OCI-LY1 (cell line): ENCODE measurements at regions not wholly inside any gene's neighbourhood (a gene's known extent, or its start where the extent isn't known, plus 50 kb on each side); places are given as distances from the start of the nearest gene placed in this dataset.

Experiments used
- H2AFZ ChIP-seq: fragments of 200-600 bp; sonication (generic), shearing (Covaris generic); 2 replicates; pipeline ENCODE4 v1.6.0; 2014; ENCODE audit warnings: antibody characterized with exemption, mild to moderate bottlenecking, low read length
- H3F3A ChIP-seq: fragments of 200-600 bp; sonication (generic), shearing (Covaris generic); 2 replicates; pipeline ENCODE4 v1.6.0; 2014; ENCODE audit warnings: mild to moderate bottlenecking, antibody characterized with exemption, low read length, moderate library complexity; ENCODE audit not compliant: insufficient read depth
- H3K27ac ChIP-seq: fragments of 200-600 bp; sonication (generic); 2 replicates; pipeline ENCODE4 v1.5.1; 2014; ENCODE audit warnings: low read length, mixed run types, mild to moderate bottlenecking, low read depth; ENCODE audit not compliant: poor library complexity, severe bottlenecking
- H3K27me3 ChIP-seq: fragments of 200-600 bp; sonication (generic); 2 replicates; pipeline ENCODE4 v1.6.0; 2014; ENCODE audit warnings: antibody characterized with exemption, mild to moderate bottlenecking, low read length, moderate library complexity; ENCODE audit not compliant: insufficient read depth
- H3K36me3 ChIP-seq: fragments of 200-600 bp; sonication (generic); 2 replicates; pipeline ENCODE4 v1.6.1; 2014; ENCODE audit warnings: mild to moderate bottlenecking, antibody characterized with exemption, low read length, moderate library complexity, mixed read lengths; ENCODE audit not compliant: insufficient read depth
- H3K4me1 ChIP-seq: fragments of 200-600 bp; sonication (generic); 2 replicates; pipeline ENCODE4 v1.5.1; 2014; ENCODE audit warnings: mild to moderate bottlenecking, low read length, moderate library complexity; ENCODE audit not compliant: insufficient read depth, severe bottlenecking
- H3K4me2 ChIP-seq: fragments of 200-600 bp; sonication (generic), shearing (Covaris generic); 2 replicates; pipeline ENCODE4 v1.6.1; 2014; ENCODE audit warnings: low read length
- H3K4me3 ChIP-seq: fragments of 200-600 bp; sonication (generic); 2 replicates; pipeline ENCODE4 v1.5.1; 2014; ENCODE audit warnings: low read length, low read depth, mild to moderate bottlenecking, mixed read lengths; ENCODE audit not compliant: poor library complexity, severe bottlenecking
- H3K79me2 ChIP-seq: fragments of 200-600 bp; shearing (Covaris generic); 2 replicates; pipeline ENCODE4 v1.6.1; 2016; ENCODE audit warnings: mixed run types, low read length, mixed read lengths; ENCODE audit not compliant: insufficient read depth
- H3K9ac ChIP-seq: fragments of 200-600 bp; sonication (generic), shearing (Covaris generic); 2 replicates; pipeline ENCODE4 v1.6.1; 2014; ENCODE audit warnings: mild to moderate bottlenecking, low read length, mixed read lengths
- H3K9me2 ChIP-seq: fragments of 200-600 bp; sonication (generic), shearing (Covaris generic); 2 replicates; pipeline ENCODE4 v1.6.1; 2014; ENCODE audit warnings: low read depth, mild to moderate bottlenecking, low read length, mixed read lengths
- H3K9me3 ChIP-seq: fragments of 200-600 bp; shearing (Covaris generic); 2 replicates; pipeline ENCODE4 v1.6.1; 2014; ENCODE audit warnings: low read length, mixed read lengths
- H4K20me1 ChIP-seq: fragments of 200-600 bp; sonication (generic), shearing (Covaris generic); 2 replicates; pipeline ENCODE4 v1.6.0; 2016; ENCODE audit warnings: mild to moderate bottlenecking, low read length; ENCODE audit not compliant: insufficient read depth
- CTCF ChIP-seq: fragments of 200-600 bp; sonication (generic), shearing (Covaris generic); IDR thresholded peaks from 2 replicates; pipeline ENCODE4 v1.5.1; 2017; ENCODE audit warnings: mild to moderate bottlenecking, antibody characterized with exemption, low read length, moderate library complexity, mixed read lengths
- EZH2 ChIP-seq: fragments of 200-600 bp; sonication (generic), shearing (Covaris generic); IDR thresholded peaks from 2 replicates; pipeline ENCODE4 v1.8.0; 2017; ENCODE audit warnings: borderline replicate concordance, mixed run types, mild to moderate bottlenecking, antibody characterized with exemption, low read length, moderate library complexity, mixed read lengths

DNA sequence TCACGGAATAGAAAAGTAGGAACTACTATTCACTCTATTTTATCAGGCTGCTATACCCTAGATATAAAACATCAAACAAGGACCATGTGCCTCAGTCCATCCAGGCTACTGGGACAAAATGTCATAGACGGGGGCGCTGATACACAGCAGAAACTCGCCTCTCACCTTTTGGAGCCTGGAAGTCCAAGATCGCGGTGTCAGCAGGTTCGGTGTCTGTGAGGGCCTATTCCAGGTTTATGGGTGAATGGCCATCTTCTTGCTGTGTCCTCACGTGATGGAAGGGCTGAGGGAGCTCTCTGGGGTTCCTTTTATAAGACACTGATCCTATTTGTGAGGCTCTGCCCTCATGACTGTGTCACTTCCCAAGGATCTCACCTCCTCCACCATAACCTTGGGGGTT, 89.5 kb downstream of the DLL1 start:
- Histone ChIP-seq H3K4me1 (no peaks in the 10 kb centered on the region), H3K79me2 (no peaks in the 10 kb centered on the region), H3K36me3 (no peaks in the 10 kb centered on the region), H2AFZ (no peak overlapping the region), H3K9me3 (no peaks in the 10 kb centered on the region), H3F3A (no peaks in the 10 kb centered on the region), H3K27ac (no peak overlapping the region), H3K4me3 (no peak overlapping the region), H4K20me1 (no peaks in the 10 kb centered on the region), H3K9me2 (no peaks in the 10 kb centered on the region), H3K9ac (no peak overlapping the region), H3K27me3 (peaks cover 2% of the 10 kb centered on the region; the same call in 1 of the 2 replicates), H3K4me2 (no peak overlapping the region)
- no peak for TF ChIP-seq CTCF

DNA sequence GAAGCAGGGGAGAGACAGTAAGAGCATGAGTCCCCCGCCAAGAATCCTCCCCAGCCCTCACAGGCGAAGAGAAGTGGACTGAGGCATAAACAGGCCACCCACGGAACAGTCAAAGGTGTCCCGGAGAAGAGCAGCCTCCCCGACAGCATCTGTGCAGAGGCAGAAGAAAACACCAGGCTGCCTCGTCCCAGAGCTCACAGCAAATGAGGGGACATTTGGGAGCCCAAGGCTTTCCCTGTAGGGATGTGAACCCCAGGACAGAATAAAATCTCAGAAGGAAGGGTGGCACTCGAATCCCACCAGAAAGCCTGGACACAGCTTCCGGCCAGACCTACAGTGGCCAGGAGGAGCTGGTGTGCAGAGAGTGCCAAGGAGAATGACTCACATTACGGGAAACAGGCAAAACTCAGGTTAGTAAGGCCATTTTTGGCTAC, 90.4 kb downstream of the DLL1 start:
- H3K27me3 ChIP-seq = peaks cover 3% of the 10 kb centered on the region; the same call in 1 of the 2 replicates
- no peaks in the 10 kb centered on the region for H3F3A ChIP-seq
- H3K9ac ChIP-seq = no peak overlapping the region
- no peaks in the 10 kb centered on the region for H3K79me2 ChIP-seq
- no peaks in the 10 kb centered on the region for H3K9me2 ChIP-seq
- H4K20me1 ChIP-seq = no peaks in the 10 kb centered on the region
- no peak overlapping the region for H2AFZ ChIP-seq
- TF ChIP-seq CTCF = no peak
- TF ChIP-seq EZH2 = no peak
- H3K4me1 ChIP-seq = no peaks in the 10 kb centered on the region
- H3K9me3 ChIP-seq = no peaks in the 10 kb centered on the region
- no peaks in the 10 kb centered on the region for H3K36me3 ChIP-seq
- no peak overlapping the region for H3K4me2 ChIP-seq
- no peak overlapping the region for H3K27ac ChIP-seq
- no peak overlapping the region for H3K4me3 ChIP-seq

- H3F3A ChIP-seq = no peaks in the 10 kb centered on the region
- no peak overlapping the region for H2AFZ ChIP-seq
- H3K79me2 ChIP-seq = no peaks in the 10 kb centered on the region
- no peak overlapping the region for H3K27ac ChIP-seq
- H3K9me3 ChIP-seq = peaks cover 4% of the 10 kb centered on the region; the same call in 1 of the 2 replicates
- peaks cover 3% of the 10 kb centered on the region; the same call in 1 of the 2 replicates for H3K27me3 ChIP-seq
- H3K4me2 ChIP-seq = no peak overlapping the region
- H3K9me2 ChIP-seq = no peaks in the 10 kb centered on the region
- no peak overlapping the region for H3K4me3 ChIP-seq
- H4K20me1 ChIP-seq = no peaks in the 10 kb centered on the region
- no peaks in the 10 kb centered on the region for H3K36me3 ChIP-seq
- no peak overlapping the region for H3K9ac ChIP-seq
- no peaks in the 10 kb centered on the region for H3K4me1 ChIP-seq
- TF ChIP-seq EZH2 (no peak), CTCF (no peak)
Measured at GRCh38 chr6:170199716-170200115, 91.2 kb downstream of the DLL1 start.
